GM18526 (cell line): ENCODE measurements at regions not wholly inside any gene's neighbourhood (a gene's known extent, or its start where the extent isn't known, plus 50 kb on each side); places are given as distances from the start of the nearest gene placed in this dataset.

ENCODE experiments used
- POLR2A ChIP-seq: IDR thresholded peaks from 3 replicates; pipeline ENCODE4 v1.6.1; 2011; ENCODE audit not compliant: insufficient read length; ENCODE audit errors: extremely low read depth

- TF ChIP-seq POLR2A = no peak
Measured at GRCh38 chr17:70539132-70539924, 370.0 kb downstream of the KCNJ2 start.

- TF ChIP-seq POLR2A = no peak
Measured at GRCh38 chr17:70542876-70543275, 373.5 kb downstream of the KCNJ2 start.

- no peak for TF ChIP-seq POLR2A
Measured at GRCh38 chr17:70544317-70544716, 375.0 kb downstream of the KCNJ2 start.

GRCh38 chr17:70552230-70552981, 383.1 kb downstream of the KCNJ2 start:
- TF ChIP-seq POLR2A = no peak

- TF ChIP-seq POLR2A = no peak
Measured at GRCh38 chr17:70552982-70553334, 383.6 kb downstream of the KCNJ2 start.

GRCh38 chr17:70555723-70556122, 386.4 kb downstream of the KCNJ2 start:
- TF ChIP-seq POLR2A = no peak

- TF ChIP-seq POLR2A = no peak
Measured at GRCh38 chr17:70558821-70559220, 389.5 kb downstream of the KCNJ2 start.

GRCh38 chr17:70560471-70560870, 391.1 kb downstream of the KCNJ2 start:
- no peak for TF ChIP-seq POLR2A

GRCh38 chr17:70562137-70562536, 392.8 kb downstream of the KCNJ2 start:
- TF ChIP-seq POLR2A = no peak

GRCh38 chr17:70563281-70563820, 394.0 kb downstream of the KCNJ2 start:
- no peak for TF ChIP-seq POLR2A

- TF ChIP-seq POLR2A = no peak
Measured at GRCh38 chr17:70564006-70564620, 394.8 kb downstream of the KCNJ2 start.

GRCh38 chr17:70569128-70569527, 399.8 kb downstream of the KCNJ2 start:
- no peak for TF ChIP-seq POLR2A

GRCh38 chr17:70577456-70577855, 408.1 kb downstream of the KCNJ2 start:
- no peak for TF ChIP-seq POLR2A

- TF ChIP-seq POLR2A = no peak
Measured at GRCh38 chr17:70581459-70581858, 412.1 kb downstream of the KCNJ2 start.

GRCh38 chr17:70582777-70583176, 413.4 kb downstream of the KCNJ2 start:
- no peak for TF ChIP-seq POLR2A

GRCh38 chr17:70584255-70584654, 414.9 kb downstream of the KCNJ2 start:
- TF ChIP-seq POLR2A = no peak
